IMR-90 (cell line): ENCODE measurements at regions not wholly inside any gene's neighbourhood (a gene's known extent, or its start where the extent isn't known, plus 50 kb on each side); places are given as distances from the start of the nearest gene placed in this dataset.

Experiments
- BHLHE40 ChIP-seq: fragments of 150-350 bp; IDR thresholded peaks from 2 replicates; pipeline ENCODE4 v1.6.1; 2016; ENCODE audit warnings: mild to moderate bottlenecking, low read depth, low read length
- CEBPB ChIP-seq: IDR thresholded peaks from 2 replicates; pipeline ENCODE4 v1.6.1; 2012; ENCODE audit warnings: low read depth, low read length, improper control_type of control experiment
- CHD1 ChIP-seq: IDR thresholded peaks from 2 replicates; pipeline ENCODE4 v1.6.1; 2012; ENCODE audit warnings: low read depth, low read length, improper control_type of control experiment
- CTCF ChIP-seq: conservative IDR thresholded peaks from 2 replicates; pipeline ENCODE4 v1.5.1; 2012; ENCODE audit warnings: mild to moderate bottlenecking, low read depth, low read length, improper control_type of control experiment
- FOS ChIP-seq: fragments of 150-350 bp; IDR thresholded peaks from 2 replicates; pipeline ENCODE4 v1.6.1; 2016; ENCODE audit warnings: low read depth, low read length
- MAFK ChIP-seq: IDR thresholded peaks from 2 replicates; pipeline ENCODE4 v1.6.1; 2012; ENCODE audit warnings: low read depth, low read length, improper control_type of control experiment
- MXI1 ChIP-seq: IDR thresholded peaks from 2 replicates; pipeline ENCODE4 v1.6.1; 2012; ENCODE audit warnings: low read depth, mild to moderate bottlenecking, low read length, moderate library complexity, borderline replicate concordance
- POLR2A ChIP-seq: IDR thresholded peaks from 2 replicates; pipeline ENCODE4 v1.6.1; 2012; ENCODE audit warnings: mild to moderate bottlenecking, low read depth, low read length
- RAD21 ChIP-seq: IDR thresholded peaks from 2 replicates; pipeline ENCODE4 v1.6.1; 2012; ENCODE audit warnings: low read length, improper control_type of control experiment
- SMC3 ChIP-seq: fragments of 150-350 bp; IDR thresholded peaks from 2 replicates; pipeline ENCODE4 v1.6.1; 2016; ENCODE audit warnings: low read depth, mild to moderate bottlenecking, antibody characterized with exemption, low read length, moderate library complexity
- USF2 ChIP-seq: fragments of 150-350 bp; IDR thresholded peaks from 2 replicates; pipeline ENCODE4 v1.6.1; 2017; ENCODE audit warnings: mild to moderate bottlenecking, antibody characterized with exemption, low read length, low read depth

- TF ChIP-seq CTCF = no peak
- TF ChIP-seq CEBPB = no peak
- TF ChIP-seq POLR2A = no peak
- TF ChIP-seq CHD1 = no peak
- TF ChIP-seq MXI1 = no peak
- no peak for TF ChIP-seq USF2
- no peak for TF ChIP-seq BHLHE40
- TF ChIP-seq RAD21 = no peak
- no peak for TF ChIP-seq SMC3
- no peak for TF ChIP-seq MAFK
- no peak for TF ChIP-seq FOS
Measured at GRCh38 chr7:97623333-97623732, 108.6 kb upstream of the TAC1 start.
